ENCODE measurements at regions not wholly inside any gene's neighbourhood (a gene's known extent, or its start where the extent isn't known, plus 50 kb on each side); places are given as distances from the start of the nearest gene placed in this dataset.

- no peak for DNase-seq
Observed at GRCh38 chr4:73929278-73929677, 52.5 kb downstream of the PF4 start.

GRCh38 chr4:73923631-73923937 lies 54.4 kb downstream of the CXCL1 start:
- no peak for DNase-seq

- peak in 1 of 2 experiments; percentile 24 for DNase-seq
Observed at GRCh38 chr4:73922766-73923630, 53.8 kb downstream of the CXCL1 start.

GRCh38 chr4:73922317-73922716 lies 53.1 kb downstream of the CXCL1 start:
- no peak for DNase-seq

Measured in NCI-H524 (cell line).